HEK293 (cell line): ENCODE measurements at regions not wholly inside any gene's neighbourhood (a gene's known extent, or its start where the extent isn't known, plus 50 kb on each side); places are given as distances from the start of the nearest gene placed in this dataset.

Source experiments
- BCL11B ChIP-seq: fragments of 450-650 bp; formaldehyde crosslinking; IDR thresholded peaks from 2 replicates; pipeline ENCODE4 v1.5.1; 2016; ENCODE audit warnings: low read depth, missing biosample characterization, missing genetic modification characterization
- EGR2 ChIP-seq: fragments of 450-650 bp; formaldehyde crosslinking; IDR thresholded peaks from 2 replicates; pipeline ENCODE4 v1.5.1; 2016; ENCODE audit warnings: low read depth, missing biosample characterization, missing genetic modification characterization
- GLI2 ChIP-seq: fragments of 450-650 bp; formaldehyde crosslinking; IDR thresholded peaks from 2 replicates; pipeline ENCODE4; 2017; ENCODE audit warnings: missing biosample characterization, missing genetic modification characterization, low read depth, borderline replicate concordance
- ZBTB1 ChIP-seq: fragments of 450-650 bp; formaldehyde crosslinking; IDR thresholded peaks from 2 replicates; pipeline ENCODE4 v1.5.1; 2016; ENCODE audit warnings: missing biosample characterization, missing genetic modification characterization
- ZBTB49 ChIP-seq: fragments of 450-650 bp; formaldehyde crosslinking; IDR thresholded peaks from 2 replicates; pipeline ENCODE4 v1.5.1; 2016; ENCODE audit warnings: missing biosample characterization, missing genetic modification characterization, low read depth
- ZNF140 ChIP-seq: fragments of 450-650 bp; formaldehyde crosslinking; IDR thresholded peaks from 2 replicates; pipeline ENCODE4 v1.5.1; 2016; ENCODE audit warnings: missing biosample characterization, missing genetic modification characterization
- ZNF324 ChIP-seq: fragments of 450-650 bp; formaldehyde crosslinking; IDR thresholded peaks from 2 replicates; pipeline ENCODE4 v1.5.1; 2016; ENCODE audit warnings: missing biosample characterization, missing genetic modification characterization
- ZNF670 ChIP-seq: fragments of 450-650 bp; formaldehyde crosslinking; IDR thresholded peaks from 2 replicates; pipeline ENCODE4 v1.5.1; 2016; ENCODE audit warnings: missing biosample characterization, missing genetic modification characterization, low read depth
- ZNF768 ChIP-seq: fragments of 450-650 bp; formaldehyde crosslinking; IDR thresholded peaks from 2 replicates; pipeline ENCODE4 v1.5.1; 2018; ENCODE audit warnings: missing biosample characterization, mild to moderate bottlenecking, missing genetic modification characterization
- ZXDB ChIP-seq: fragments of 450-650 bp; formaldehyde crosslinking; IDR thresholded peaks from 2 replicates; pipeline ENCODE4 v1.5.1; 2016; ENCODE audit warnings: missing biosample characterization, missing genetic modification characterization
- TF ChIP-seq, protein P1 (sequence below): fragments of 450-650 bp; formaldehyde crosslinking; IDR thresholded peaks from 2 replicates; pipeline ENCODE4 v1.5.1; 2016; ENCODE audit warnings: missing biosample characterization, missing genetic modification characterization
- TF ChIP-seq, protein P2 (sequence below): fragments of 450-650 bp; formaldehyde crosslinking; IDR thresholded peaks from 2 replicates; pipeline ENCODE4 v1.5.1; 2016; ENCODE audit warnings: missing biosample characterization, missing genetic modification characterization

DNA sequence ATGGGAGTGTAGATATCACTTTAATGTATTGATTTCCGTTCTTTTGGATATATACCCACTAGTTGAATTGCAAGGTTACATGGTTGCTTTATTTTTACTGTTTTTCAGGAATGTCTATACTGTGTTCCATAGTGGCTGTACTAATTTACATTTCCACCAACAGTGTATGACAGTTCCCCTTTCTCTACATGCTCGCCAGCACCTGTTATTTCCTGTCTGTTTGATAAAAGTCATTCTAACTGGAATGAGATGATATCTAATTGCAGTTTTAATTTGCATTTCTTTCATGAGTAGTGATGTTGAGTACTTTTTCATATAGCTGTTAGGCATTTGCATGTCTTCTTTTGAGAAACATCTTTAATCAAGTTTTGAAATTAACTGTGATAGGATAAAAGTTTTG lies 818.6 kb downstream of the SLITRK6 start:
- TF ChIP-seq, protein P1, sequence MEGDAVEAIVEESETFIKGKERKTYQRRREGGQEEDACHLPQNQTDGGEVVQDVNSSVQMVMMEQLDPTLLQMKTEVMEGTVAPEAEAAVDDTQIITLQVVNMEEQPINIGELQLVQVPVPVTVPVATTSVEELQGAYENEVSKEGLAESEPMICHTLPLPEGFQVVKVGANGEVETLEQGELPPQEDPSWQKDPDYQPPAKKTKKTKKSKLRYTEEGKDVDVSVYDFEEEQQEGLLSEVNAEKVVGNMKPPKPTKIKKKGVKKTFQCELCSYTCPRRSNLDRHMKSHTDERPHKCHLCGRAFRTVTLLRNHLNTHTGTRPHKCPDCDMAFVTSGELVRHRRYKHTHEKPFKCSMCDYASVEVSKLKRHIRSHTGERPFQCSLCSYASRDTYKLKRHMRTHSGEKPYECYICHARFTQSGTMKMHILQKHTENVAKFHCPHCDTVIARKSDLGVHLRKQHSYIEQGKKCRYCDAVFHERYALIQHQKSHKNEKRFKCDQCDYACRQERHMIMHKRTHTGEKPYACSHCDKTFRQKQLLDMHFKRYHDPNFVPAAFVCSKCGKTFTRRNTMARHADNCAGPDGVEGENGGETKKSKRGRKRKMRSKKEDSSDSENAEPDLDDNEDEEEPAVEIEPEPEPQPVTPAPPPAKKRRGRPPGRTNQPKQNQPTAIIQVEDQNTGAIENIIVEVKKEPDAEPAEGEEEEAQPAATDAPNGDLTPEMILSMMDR (tag by site-specific recombination): no peak
- TF ChIP-seq EGR2 (tag by site-specific recombination) (no peak), ZBTB1 (tag by site-specific recombination) (no peak), ZBTB49 (tag by site-specific recombination) (no peak), ZNF670 (tag by site-specific recombination) (no peak), ZNF768 (tag by site-specific recombination) (no peak), ZXDB (tag by site-specific recombination) (no peak), ZNF140 (tag by site-specific recombination) (no peak), GLI2 (no peak), BCL11B (tag by site-specific recombination) (no peak), ZNF324 (tag by site-specific recombination) (no peak)
- TF ChIP-seq, protein P2, sequence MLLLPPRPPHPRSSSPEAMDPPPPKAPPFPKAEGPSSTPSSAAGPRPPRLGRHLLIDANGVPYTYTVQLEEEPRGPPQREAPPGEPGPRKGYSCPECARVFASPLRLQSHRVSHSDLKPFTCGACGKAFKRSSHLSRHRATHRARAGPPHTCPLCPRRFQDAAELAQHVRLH (tag by site-specific recombination): no peak
